H9 (cell line): ENCODE measurements at regions not wholly inside any gene's neighbourhood (a gene's known extent, or its start where the extent isn't known, plus 50 kb on each side); places are given as distances from the start of the nearest gene placed in this dataset.

Experiments
- DNase-seq: peaks from one replicate; pipeline ENCODE4 v3.0.0-alpha.2; 2017
- H2AFZ ChIP-seq: one replicate; pipeline ENCODE4 v1.6.1; 2013; ENCODE audit warnings: mild to moderate bottlenecking, low read length, control low read depth, moderate library complexity
- H2AK5ac ChIP-seq: 2 replicates; pipeline ENCODE4 v1.6.1; 2013; ENCODE audit warnings: low read length, control low read depth, mixed read lengths; ENCODE audit not compliant: insufficient read length
- H2BK120ac ChIP-seq: one replicate; pipeline ENCODE4 v1.6.1; 2013; ENCODE audit warnings: low read depth, mild to moderate bottlenecking, low read length, control low read depth, inconsistent platforms; ENCODE audit not compliant: poor library complexity, severe bottlenecking
- H2BK12ac ChIP-seq: 2 replicates; pipeline ENCODE4 v1.6.1; 2013; ENCODE audit warnings: low read length, control low read depth, mixed read lengths, low read depth; ENCODE audit not compliant: insufficient read length
- H2BK15ac ChIP-seq: 2 replicates; pipeline ENCODE4 v1.6.1; 2013; ENCODE audit warnings: low read depth, low read length, control low read depth
- H2BK20ac ChIP-seq: one replicate; pipeline ENCODE4 v1.6.1; 2013; ENCODE audit warnings: low read depth, mild to moderate bottlenecking, low read length, control low read depth, inconsistent platforms; ENCODE audit not compliant: poor library complexity, severe bottlenecking
- H2BK5ac ChIP-seq: 2 replicates; pipeline ENCODE4 v1.6.1; 2013; ENCODE audit warnings: low read length, control low read depth, mixed read lengths; ENCODE audit not compliant: insufficient read length
- H3K14ac ChIP-seq: 2 replicates; pipeline ENCODE4 v1.6.1; 2013; ENCODE audit warnings: low read length, control low read depth; ENCODE audit not compliant: insufficient read depth
- H3K18ac ChIP-seq: 2 replicates; pipeline ENCODE4 v1.6.1; 2013; ENCODE audit warnings: low read depth, mild to moderate bottlenecking, mixed read lengths, low read length, control low read depth; ENCODE audit not compliant: insufficient read length
- H3K23ac ChIP-seq: 2 replicates; pipeline ENCODE4 v1.6.1; 2013; ENCODE audit warnings: low read length, control low read depth, mixed read lengths, low read depth; ENCODE audit not compliant: insufficient read length
- H3K23me2 ChIP-seq: 2 replicates; pipeline ENCODE4 v1.6.1; 2013; ENCODE audit warnings: low read depth, mild to moderate bottlenecking, mixed read lengths, low read length, control low read depth; ENCODE audit not compliant: insufficient read length, poor library complexity, severe bottlenecking
- H3K27ac ChIP-seq: 2 replicates; pipeline ENCODE4 v1.5.1; 2013; ENCODE audit warnings: low read length, control low read depth, mixed read lengths, low read depth; ENCODE audit not compliant: insufficient read length
- H3K27me3 ChIP-seq: 2 replicates; pipeline ENCODE4 v1.6.1; 2013; ENCODE audit warnings: low read length, control low read depth, inconsistent platforms; ENCODE audit not compliant: insufficient read depth
- H3K4ac ChIP-seq: 2 replicates; pipeline ENCODE4 v1.6.1; 2013; ENCODE audit warnings: low read depth, mild to moderate bottlenecking, control low read depth, inconsistent platforms, low read length, moderate library complexity
- H3K4me1 ChIP-seq: 2 replicates; pipeline ENCODE4 v1.6.1; 2013; ENCODE audit warnings: low read length, control low read depth, inconsistent platforms; ENCODE audit not compliant: insufficient read depth
- H3K4me2 ChIP-seq: 2 replicates; pipeline ENCODE4 v1.6.1; 2013; ENCODE audit warnings: low read length, control low read depth, mixed read lengths; ENCODE audit not compliant: insufficient read length, insufficient read depth
- H3K56ac ChIP-seq: 2 replicates; pipeline ENCODE4 v1.6.1; 2013; ENCODE audit warnings: low read depth, mild to moderate bottlenecking, mixed read lengths, low read length, control low read depth; ENCODE audit not compliant: insufficient read length
- H3K79me1 ChIP-seq: 2 replicates; pipeline ENCODE4 v1.6.1; 2013; ENCODE audit warnings: low read depth, mild to moderate bottlenecking, moderate library complexity, low read length, control low read depth, inconsistent platforms; ENCODE audit not compliant: insufficient read depth, poor library complexity, severe bottlenecking
- H3K79me2 ChIP-seq: 2 replicates; pipeline ENCODE4 v1.6.1; 2013; ENCODE audit warnings: low read length, control low read depth, inconsistent platforms; ENCODE audit not compliant: insufficient read depth
- H3K9ac ChIP-seq: 2 replicates; pipeline ENCODE4 v1.6.1; 2013; ENCODE audit warnings: low read length, control low read depth, mixed read lengths; ENCODE audit not compliant: insufficient read length; ENCODE audit errors: extremely low read depth
- H3K9me3 ChIP-seq: one replicate; pipeline ENCODE4 v1.6.1; 2013; ENCODE audit warnings: low read depth, low read length, inconsistent platforms; ENCODE audit not compliant: control insufficient read depth
- H3T11ph ChIP-seq: one replicate; pipeline ENCODE4 v1.6.1; 2013; ENCODE audit warnings: mild to moderate bottlenecking, low read length, control low read depth, inconsistent platforms
- H4K20me1 ChIP-seq: one replicate; pipeline ENCODE4 v1.6.1; 2013; ENCODE audit not compliant: control insufficient read depth, insufficient read length, insufficient read depth
- H4K5ac ChIP-seq: 2 replicates; pipeline ENCODE4 v1.6.1; 2013; ENCODE audit warnings: low read depth, mild to moderate bottlenecking, mixed read lengths, low read length, control low read depth; ENCODE audit not compliant: insufficient read length
- H4K8ac ChIP-seq: replicated peaks from 2 replicates; pipeline ENCODE4 v1.6.1; 2013; ENCODE audit warnings: low read length, control low read depth, mixed read lengths, low read depth; ENCODE audit not compliant: insufficient read length
- H4K91ac ChIP-seq: 2 replicates; pipeline ENCODE4 v1.6.1; 2013; ENCODE audit warnings: low read depth, mild to moderate bottlenecking, moderate library complexity, mixed read lengths, low read length, control low read depth; ENCODE audit not compliant: insufficient read length
- H3K27ac Mint-ChIP-seq, 3 experiments: 2 replicates in 2 of 3; 3 replicates in 1 of 3; pipeline ENCODE4 v1.8.0; 2020 to 2021; ENCODE audit warnings: mixed read lengths in 3 of 3, mild to moderate bottlenecking in 1 of 3, moderate library complexity in 1 of 3
- H3K27me3 Mint-ChIP-seq: 2 replicates; pipeline ENCODE4 v1.8.0; 2021; ENCODE audit warnings: low read depth, mild to moderate bottlenecking, moderate library complexity, mixed read lengths
- H3K36me3 Mint-ChIP-seq, 3 experiments: 2 replicates in 2 of 3; 3 replicates in 1 of 3; pipeline ENCODE4 v1.8.0; 2020 to 2021; ENCODE audit warnings: low read depth in 3 of 3, mixed read lengths in 3 of 3; ENCODE audit not compliant: insufficient read depth in 1 of 3
- H3K4me1 Mint-ChIP-seq, 2 experiments: 2 replicates each; pipeline ENCODE4 v1.8.0; 2020; ENCODE audit warnings: mixed read lengths in 2 of 2
- H3K4me3 Mint-ChIP-seq, 2 experiments: 2 replicates in 1 of 2; 3 replicates in 1 of 2; pipeline ENCODE4 v1.8.0; 2020 to 2021; ENCODE audit warnings: mild to moderate bottlenecking in 2 of 2, mixed read lengths in 2 of 2, moderate library complexity in 1 of 2
- H3K9me3 Mint-ChIP-seq, 2 experiments: 2 replicates in 1 of 2; 3 replicates in 1 of 2; pipeline ENCODE4 v1.8.0; 2020; ENCODE audit warnings: mild to moderate bottlenecking in 2 of 2, mixed read lengths in 2 of 2, moderate library complexity in 1 of 2
- CTCF ChIP-seq: fragments of 200-600 bp; sonication (generic); conservative IDR thresholded peaks from 3 replicates; pipeline ENCODE4 v1.8.0; 2021; ENCODE audit warnings: antibody characterized with exemption, mild to moderate bottlenecking
- WGBS: extraction: QIAGEN DNeasy Blood & Tissue Kit; methylation state at CpG from one replicate; pipeline ENCODE4 v1.1.7; 2013; ENCODE audit warnings: missing lambda C conversion rate, low lambda C conversion rate, mixed read lengths; ENCODE audit not compliant: insufficient read length; ENCODE audit errors: extremely low coverage; 5-methylcytosine and 5-hydroxymethylcytosine counted together

GRCh38 chr11:115958089-115959000 lies 454.1 kb upstream of the CADM1 start:
- Histone ChIP-seq H2BK120ac (no peak overlapping the region), H3K79me1 (no peaks in the 10 kb centered on the region), H2AFZ (no peak overlapping the region), H3K14ac (peak overlapping the region; percentile 67), H2BK15ac (no peak overlapping the region), H3K9me3 (no peaks in the 10 kb centered on the region), H3K18ac (no peak overlapping the region), H3K79me2 (no peaks in the 10 kb centered on the region), H2BK20ac (no peak overlapping the region), H3K4me2 (no peak overlapping the region), H2BK5ac (no peak overlapping the region), H3K9ac (no peak overlapping the region), H3K23me2 (no peaks in the 10 kb centered on the region), H3K4me1 (no peaks in the 10 kb centered on the region; the same call in 1 of the 2 replicates), H3K23ac (no peak overlapping the region), H4K91ac (no peak overlapping the region), H2BK12ac (no peak overlapping the region), H3K27me3 (no peaks in the 10 kb centered on the region), H3K4ac (no peak overlapping the region), H4K8ac (no peak overlapping the region), H3K27ac (no peak overlapping the region), H4K20me1 (no peaks in the 10 kb centered on the region), H2AK5ac (no peak overlapping the region), H3T11ph (no peak overlapping the region), H3K56ac (no peak overlapping the region), H4K5ac (no peak overlapping the region)
- Mint-ChIP-seq H3K4me1 (peaks cover 13 to 37% of the 10 kb centered on the region in 2 experiments), H3K36me3 (no peaks in the 10 kb centered on the region), H3K27me3 (peaks cover 41% of the 10 kb centered on the region), H3K9me3 (no peaks in the 10 kb centered on the region; a peak in 1 of 5 replicates), H3K27ac (peak overlapping the region in 1 of 3 experiments; percentile 72; a peak in 3 of 7 replicates), H3K4me3 (no peak overlapping the region)
- TF ChIP-seq CTCF = peak; percentile 23; the same call in 2 of the 3 replicates
- DNase-seq = peak; percentile 50
- WGBS = no CpG with 5 or more reads among the region's 20 CpGs
